ENCODE measurements at regions not wholly inside any gene's neighbourhood (a gene's known extent, or its start where the extent isn't known, plus 50 kb on each side); places are given as distances from the start of the nearest gene placed in this dataset.

DNA sequence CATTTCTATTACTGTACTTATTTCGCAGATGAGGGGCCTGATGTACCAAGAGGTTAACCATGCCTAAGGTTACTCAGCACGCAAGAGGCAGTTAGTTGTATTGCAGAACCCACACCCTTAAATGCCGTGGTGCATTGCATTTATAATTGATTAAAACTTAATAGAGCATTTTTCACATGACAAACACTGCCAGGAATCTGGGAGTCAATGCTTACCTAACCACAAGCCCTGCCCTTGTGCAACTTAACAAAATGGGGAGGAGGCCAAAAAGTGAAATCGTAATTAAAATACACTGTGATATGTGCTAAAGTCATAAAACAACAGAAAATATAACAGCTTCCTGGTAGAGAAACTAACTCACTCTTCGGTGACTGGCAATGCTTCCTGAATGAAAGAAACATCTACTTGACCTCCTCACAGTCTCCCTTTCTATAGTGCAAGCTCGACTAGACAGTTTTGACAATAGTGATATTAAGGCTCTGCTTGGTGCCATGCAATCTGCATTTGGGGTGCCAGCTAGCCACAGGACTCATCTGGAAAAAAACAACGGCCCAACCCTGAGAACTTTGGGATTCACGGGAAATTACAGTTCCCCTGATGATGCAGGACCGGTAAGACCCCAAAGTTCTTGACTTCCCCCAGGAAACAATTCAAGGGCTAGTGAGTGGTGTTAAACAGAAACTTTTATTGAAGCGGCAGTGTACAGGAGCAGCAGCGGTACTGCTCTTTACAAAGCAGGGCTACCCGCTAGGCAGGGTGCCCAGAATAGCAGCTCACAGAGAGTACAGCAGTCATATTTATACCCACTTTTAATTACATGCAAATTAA lies 612.4 kb downstream of the TNS3 start:
- no peak for DNase-seq (ENCODE audit: extremely low read depth in 1 of 11, low read depth in 9 of 11, low spot score in 4 of 11)

DNA sequence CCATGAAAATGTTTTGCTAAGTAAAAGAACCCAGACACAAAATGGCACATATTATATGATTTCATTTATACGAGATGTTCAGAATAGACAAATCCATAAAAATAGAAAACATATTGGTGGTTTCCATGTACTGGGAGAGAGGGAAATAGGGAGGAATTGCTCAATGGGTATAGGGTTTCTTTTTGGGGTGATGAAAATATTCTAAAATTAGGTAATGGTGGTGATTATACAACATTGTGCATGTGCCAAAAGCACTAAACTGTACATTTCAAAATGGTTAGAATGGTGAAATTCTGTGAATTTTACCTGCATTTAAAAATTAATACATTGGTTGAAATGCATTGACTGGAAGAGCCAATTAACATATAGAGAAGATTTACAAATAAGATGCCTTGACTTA lies 613.9 kb downstream of the TNS3 start:
- DNase-seq (ENCODE audit: extremely low read depth in 1 of 11, low read depth in 9 of 11, low spot score in 4 of 11): no peak

GRCh38 chr7:46963719-46964118 lies 618.2 kb downstream of the TNS3 start:
- no peak for DNase-seq (ENCODE audit: extremely low read depth in 1 of 11, low read depth in 9 of 11, low spot score in 4 of 11)

DNA sequence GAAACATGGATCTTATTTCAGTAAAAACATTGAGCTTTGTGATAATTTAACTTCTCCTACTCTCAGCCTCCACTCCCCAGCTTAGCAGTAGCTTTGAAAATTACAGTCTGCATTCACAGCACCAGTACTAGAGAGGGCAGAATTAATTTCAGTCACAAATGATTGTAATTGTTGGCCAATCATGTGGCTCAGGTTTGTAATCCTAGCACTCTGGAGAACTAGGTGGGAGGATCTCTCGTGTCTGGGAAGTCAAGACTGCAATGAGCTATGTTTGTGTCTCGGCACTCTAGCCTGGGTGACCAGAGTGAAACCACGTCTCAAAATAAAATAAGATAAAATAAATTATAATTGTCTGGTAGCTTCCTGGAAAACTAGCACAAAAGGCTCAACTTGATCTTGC lies 620.9 kb downstream of the TNS3 start:
- DNase-seq (ENCODE audit: extremely low read depth in 1 of 11, low read depth in 9 of 11, low spot score in 4 of 11): peak in 5 of 11 donors; percentile 18 to 47 (median 38)

DNA sequence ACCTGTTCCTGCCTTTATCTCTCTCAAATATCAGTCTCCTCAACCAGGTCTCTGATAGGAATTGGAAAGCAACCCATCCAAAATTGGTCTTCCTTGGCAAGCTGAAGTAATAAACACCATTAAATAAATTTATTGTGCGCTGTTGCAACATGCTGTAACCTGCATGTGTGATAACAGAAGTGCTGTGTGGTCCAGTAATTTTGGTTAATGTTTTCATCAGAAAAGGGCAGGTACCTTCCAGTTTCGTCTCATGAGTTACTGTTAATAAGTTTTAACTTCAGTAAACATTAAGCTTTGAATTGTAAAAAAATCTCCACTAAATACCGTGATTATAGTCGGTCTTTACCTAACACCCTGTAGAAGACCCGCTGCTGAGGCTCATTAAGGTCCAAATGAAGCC lies 624.7 kb downstream of the TNS3 start:
- DNase-seq (ENCODE audit: extremely low read depth in 1 of 11, low read depth in 9 of 11, low spot score in 4 of 11): peak in 1 of 11 donors; percentile 8

DNA sequence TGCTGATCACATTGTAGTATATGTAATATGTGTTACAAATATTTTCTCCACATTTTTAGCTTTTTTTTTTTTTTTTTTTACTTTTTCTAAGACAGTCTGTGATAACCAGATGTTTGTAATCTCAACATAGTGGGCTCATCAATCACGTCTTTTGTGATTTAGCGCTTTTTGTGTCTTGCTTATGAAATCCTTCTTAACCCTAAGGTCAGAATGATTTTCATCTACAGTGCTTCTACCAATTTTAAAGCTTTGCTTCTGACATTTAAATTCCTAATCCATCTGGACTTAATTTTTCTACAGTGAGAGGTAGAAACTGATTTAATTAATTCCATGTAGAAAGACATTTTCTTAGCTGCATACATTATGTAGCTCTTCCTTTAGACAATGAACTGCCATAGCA lies 626.4 kb downstream of the TNS3 start:
- DNase-seq (ENCODE audit: extremely low read depth in 1 of 11, low read depth in 9 of 11, low spot score in 4 of 11): no peak

- DNase-seq (ENCODE audit: extremely low read depth in 1 of 11, low read depth in 9 of 11, low spot score in 4 of 11): peak in 3 of 11 donors; percentile 12 to 43 (median 13)
Observed at GRCh38 chr7:46954181-46954580, 627.7 kb downstream of the TNS3 start.

DNA sequence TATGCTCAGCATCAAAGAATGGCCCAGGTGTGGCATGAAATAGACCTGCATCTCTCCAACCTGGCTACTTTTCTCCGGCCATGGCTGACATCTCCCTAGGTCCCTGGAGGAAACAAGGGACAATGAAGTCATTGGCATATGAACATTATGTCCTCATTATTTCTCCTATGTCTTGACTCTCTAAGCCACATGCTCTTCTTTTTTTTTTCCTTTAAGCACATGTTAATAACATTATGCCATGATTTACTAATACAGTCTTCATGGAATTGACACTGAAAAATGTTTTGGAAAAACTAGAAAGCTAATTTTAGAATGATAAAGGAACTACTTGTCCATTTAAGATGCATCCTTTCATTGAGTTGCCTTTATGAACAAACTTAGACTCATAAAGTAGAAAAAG lies 628.9 kb downstream of the TNS3 start:
- no peak for DNase-seq (ENCODE audit: extremely low read depth in 1 of 11, low read depth in 9 of 11, low spot score in 4 of 11)

DNA sequence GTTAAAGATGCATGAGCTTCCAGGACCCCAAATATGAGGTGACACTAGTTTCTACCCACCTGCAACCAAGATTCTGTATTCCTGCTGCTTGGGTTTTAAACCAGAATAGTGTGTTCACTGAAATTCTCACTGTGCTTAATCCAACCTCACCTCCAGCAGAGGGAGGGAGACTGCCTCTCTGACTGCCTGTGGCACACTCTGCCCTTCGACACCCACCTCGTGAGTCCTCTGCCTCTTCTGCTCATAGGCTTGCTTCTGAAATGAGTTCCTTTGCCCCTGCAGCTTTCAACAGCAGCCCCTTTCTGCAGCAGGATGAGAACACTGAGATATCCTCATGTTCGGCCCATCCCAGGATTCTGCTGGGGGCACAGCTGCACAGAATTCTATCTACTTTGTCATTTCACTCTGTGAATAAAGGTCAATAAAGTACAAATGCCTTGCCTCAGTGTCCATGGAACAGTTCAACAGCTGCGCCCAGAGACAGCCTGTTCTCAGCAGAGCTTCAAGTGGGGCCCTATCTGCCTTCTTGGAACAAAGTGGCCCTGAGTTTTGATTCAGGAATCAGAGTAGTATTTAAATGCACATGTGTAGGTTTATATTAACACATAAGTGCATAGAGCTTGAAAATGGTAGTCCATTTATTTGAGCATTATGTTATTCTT lies 632.5 kb downstream of the TNS3 start:
- no peak for DNase-seq (ENCODE audit: extremely low read depth in 1 of 11, low read depth in 9 of 11, low spot score in 4 of 11)

DNA sequence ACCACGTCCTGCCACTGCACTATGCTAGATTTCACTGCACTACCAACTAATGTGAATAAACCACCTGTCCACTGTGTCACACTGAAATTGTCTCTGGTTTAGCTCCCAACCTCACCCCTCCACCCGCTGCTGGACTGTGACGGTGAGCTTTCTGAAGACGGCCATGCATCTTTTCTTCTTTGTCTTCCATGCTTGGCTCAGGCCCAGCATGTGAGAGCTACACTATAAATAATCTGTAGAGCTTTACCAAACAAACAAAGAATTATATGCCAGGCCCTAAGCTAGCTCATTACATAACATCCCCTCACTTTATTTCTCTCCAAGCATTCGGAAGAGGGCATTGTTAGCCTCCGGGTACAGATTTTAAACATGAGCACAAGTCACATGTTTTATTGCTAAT lies 633.2 kb downstream of the TNS3 start:
- DNase-seq (ENCODE audit: extremely low read depth in 1 of 11, low read depth in 9 of 11, low spot score in 4 of 11): no peak

GRCh38 chr7:46945328-46945727 lies 636.6 kb downstream of the TNS3 start:
- no peak for DNase-seq (ENCODE audit: extremely low read depth in 1 of 11, low read depth in 9 of 11, low spot score in 4 of 11)

DNA sequence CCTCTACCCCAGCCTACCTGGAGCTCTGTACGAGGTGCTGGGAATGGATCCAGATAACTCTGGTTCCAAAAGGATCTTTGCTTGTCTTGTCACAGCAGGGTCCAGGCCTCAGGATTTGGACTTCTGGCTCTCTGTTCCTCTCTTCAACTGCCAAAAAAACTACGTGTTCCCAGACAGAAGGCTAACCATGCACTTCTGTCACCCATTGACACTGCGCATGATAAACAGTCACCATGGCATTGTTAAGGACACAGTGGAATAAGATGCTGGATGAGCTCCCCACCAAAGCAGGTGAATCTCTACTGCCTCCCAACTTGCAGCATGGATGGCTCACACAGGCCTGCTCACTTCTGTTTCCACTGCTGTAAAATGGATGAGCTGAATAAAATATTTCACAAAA lies 637.9 kb downstream of the TNS3 start:
- no peak for DNase-seq (ENCODE audit: extremely low read depth in 1 of 11, low read depth in 9 of 11, low spot score in 4 of 11)

GRCh38 chr7:46942574-46942973 lies 639.3 kb downstream of the TNS3 start:
- no peak for DNase-seq (ENCODE audit: extremely low read depth in 1 of 11, low read depth in 9 of 11, low spot score in 4 of 11)

- no peak for DNase-seq (ENCODE audit: extremely low read depth in 1 of 11, low read depth in 9 of 11, low spot score in 4 of 11)
Observed at GRCh38 chr7:46940178-46940577, 641.7 kb downstream of the TNS3 start.

DNA sequence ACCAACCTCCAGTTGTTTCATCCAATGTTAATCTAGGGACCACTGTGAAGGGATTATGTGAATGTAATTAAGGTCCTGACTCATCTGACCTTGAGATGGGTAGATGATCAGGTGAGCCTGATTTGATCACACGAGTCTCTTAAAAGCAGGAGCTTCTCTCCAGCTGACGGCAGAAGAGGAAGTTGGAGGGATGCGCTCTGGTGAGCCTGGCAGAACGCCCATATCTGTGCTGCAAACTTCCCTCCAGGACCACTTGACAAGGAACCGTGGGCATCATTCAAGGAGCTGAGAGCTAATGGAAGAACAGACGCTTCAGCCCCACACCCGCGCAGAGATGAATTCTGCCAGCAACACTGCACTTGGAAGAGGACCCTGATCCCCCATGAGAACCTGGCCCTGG lies 642.4 kb downstream of the TNS3 start:
- no peak for DNase-seq (ENCODE audit: extremely low read depth in 1 of 11, low read depth in 9 of 11, low spot score in 4 of 11)

- DNase-seq (ENCODE audit: extremely low read depth in 1 of 11, low read depth in 9 of 11, low spot score in 4 of 11): no peak
Observed at GRCh38 chr7:46939089-46939488, 642.8 kb downstream of the TNS3 start.

GRCh38 chr7:46937826-46938225 lies 644.1 kb downstream of the TNS3 start:
- DNase-seq (ENCODE audit: extremely low read depth in 1 of 11, low read depth in 9 of 11, low spot score in 4 of 11): no peak

DNA sequence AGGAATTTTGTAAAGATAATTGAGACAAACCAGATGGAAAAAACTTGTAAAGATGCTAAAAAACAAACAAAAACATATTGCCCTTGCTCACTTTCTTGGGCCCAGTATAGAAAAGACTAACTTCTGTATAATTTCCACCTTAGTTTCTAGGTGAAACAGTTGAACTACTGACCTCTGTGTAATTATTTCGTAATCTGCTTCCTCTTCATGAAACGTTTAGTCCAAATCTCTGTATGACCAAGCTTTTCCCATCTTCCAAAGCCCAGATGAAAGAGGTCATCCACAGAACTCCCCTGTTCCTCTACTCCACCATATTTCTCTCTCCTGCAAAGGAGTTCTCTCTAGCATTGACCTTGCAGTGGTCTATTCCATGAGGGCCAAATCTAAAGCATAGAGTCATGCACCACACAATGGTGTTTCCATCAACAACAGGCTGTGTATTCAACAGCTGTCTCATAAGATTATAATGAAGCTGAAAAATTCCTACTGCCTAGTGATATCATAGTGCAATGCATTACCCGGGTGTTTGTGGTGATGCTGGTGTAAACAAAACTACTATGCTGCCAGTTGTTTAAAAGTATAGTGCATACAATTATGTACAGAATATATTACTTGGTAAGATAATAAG lies 647.6 kb downstream of the TNS3 start:
- no peak for DNase-seq (ENCODE audit: extremely low read depth in 1 of 11, low read depth in 9 of 11, low spot score in 4 of 11)

DNA sequence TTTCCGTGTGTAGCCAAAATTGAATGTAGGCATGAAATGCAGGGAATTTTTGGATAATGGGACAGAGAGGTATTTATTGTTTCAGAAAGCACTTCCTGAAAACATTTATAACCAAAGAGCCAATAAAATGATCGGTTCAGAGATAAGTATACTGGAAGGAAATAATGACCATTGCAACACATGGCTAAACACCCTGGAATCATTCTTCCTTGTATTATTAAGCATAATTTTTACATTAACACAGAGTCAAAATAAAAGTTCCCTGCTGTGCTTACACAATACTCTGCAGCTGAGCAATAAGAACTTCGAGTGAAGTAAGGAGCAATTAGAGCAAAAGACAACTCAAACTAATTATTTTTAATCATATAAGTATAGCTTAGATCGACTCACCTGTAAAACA lies 648.3 kb downstream of the TNS3 start:
- no peak for DNase-seq (ENCODE audit: extremely low read depth in 1 of 11, low read depth in 9 of 11, low spot score in 4 of 11)

DNA sequence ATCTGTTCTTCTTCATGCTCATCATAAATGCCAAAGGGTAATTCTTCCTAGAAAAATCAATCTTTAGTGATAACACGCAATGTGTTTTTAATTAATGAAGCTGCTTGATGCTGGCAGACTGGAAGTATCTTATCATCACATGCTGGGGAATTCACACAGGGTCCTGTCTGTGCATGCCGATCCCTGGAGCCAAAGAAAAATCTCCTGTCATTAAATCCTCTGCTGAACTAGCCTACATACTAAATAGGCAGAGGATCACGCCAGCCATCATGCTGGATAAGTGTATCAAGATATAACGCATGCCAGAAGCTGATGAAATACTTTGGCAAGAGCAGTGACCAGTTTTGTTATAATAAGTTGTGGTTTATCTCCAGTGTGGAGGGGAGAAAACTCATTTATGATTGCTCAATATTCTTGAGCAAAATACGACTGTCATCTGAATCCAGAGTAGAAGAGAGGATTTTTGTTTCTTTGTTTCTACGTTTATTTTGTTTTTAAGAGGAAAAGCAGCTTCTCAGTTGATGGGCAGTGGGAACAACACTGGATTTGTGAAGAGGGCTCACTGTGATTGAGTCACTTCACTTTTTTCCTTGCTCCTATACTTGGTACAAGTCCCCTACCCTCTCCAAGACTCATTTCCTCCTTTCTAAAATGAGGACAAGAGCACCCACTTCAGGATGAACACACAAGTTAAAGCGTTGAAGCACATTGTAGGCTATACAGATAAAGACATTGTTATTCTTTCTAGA lies 649.1 kb downstream of the TNS3 start:
- DNase-seq (ENCODE audit: extremely low read depth in 1 of 11, low read depth in 9 of 11, low spot score in 4 of 11): no peak

Data from renal cortex interstitium (tissue), 11 donors.